ENCODE measurements at regions not wholly inside any gene's neighbourhood (a gene's known extent, or its start where the extent isn't known, plus 50 kb on each side); places are given as distances from the start of the nearest gene placed in this dataset.

- DNase-seq: no peak
Measured at GRCh38 chr1:69376408-69376807, 191.3 kb upstream of the LRRC7 start.

- DNase-seq: no peak
Measured at GRCh38 chr1:69377507-69377906, 190.2 kb upstream of the LRRC7 start.

GRCh38 chr1:69388044-69388443, 179.7 kb upstream of the LRRC7 start:
- DNase-seq: no peak

- no peak for DNase-seq
Measured at GRCh38 chr1:69400128-69400527, 167.6 kb upstream of the LRRC7 start.

- DNase-seq: peak; percentile 58
Measured at GRCh38 chr1:69401879-69402278, 165.8 kb upstream of the LRRC7 start.

GRCh38 chr1:69403756-69404320, 163.9 kb upstream of the LRRC7 start:
- peak; percentile 59 for DNase-seq

GRCh38 chr1:69404486-69404885, 163.2 kb upstream of the LRRC7 start:
- peak; percentile 76 for DNase-seq

GRCh38 chr1:69406244-69406643, 161.5 kb upstream of the LRRC7 start:
- DNase-seq: no peak

- DNase-seq: no peak
Measured at GRCh38 chr1:69409731-69410456, 157.8 kb upstream of the LRRC7 start.

GRCh38 chr1:69410457-69410850, 157.3 kb upstream of the LRRC7 start:
- DNase-seq: no peak

GRCh38 chr1:69410893-69411292, 156.8 kb upstream of the LRRC7 start:
- no peak for DNase-seq

GRCh38 chr1:69411617-69412016, 156.1 kb upstream of the LRRC7 start:
- DNase-seq: no peak

- no peak for DNase-seq
Measured at GRCh38 chr1:69413129-69413528, 154.6 kb upstream of the LRRC7 start.

GRCh38 chr1:69414574-69414973, 153.1 kb upstream of the LRRC7 start:
- no peak for DNase-seq

GRCh38 chr1:69421286-69421685, 146.4 kb upstream of the LRRC7 start:
- DNase-seq: peak; percentile 78

GRCh38 chr1:69425871-69426270, 141.9 kb upstream of the LRRC7 start:
- no peak for DNase-seq

- DNase-seq: no peak
Measured at GRCh38 chr1:69426401-69426800, 141.3 kb upstream of the LRRC7 start.

- DNase-seq: peak; percentile 23
Measured at GRCh38 chr1:69433073-69433472, 134.6 kb upstream of the LRRC7 start.

- DNase-seq: no peak
Measured at GRCh38 chr1:69436151-69436550, 131.6 kb upstream of the LRRC7 start.

- DNase-seq: no peak
Measured at GRCh38 chr1:69438056-69438795, 129.5 kb upstream of the LRRC7 start.

- DNase-seq: peak; percentile 55
Measured at GRCh38 chr1:69441496-69441895, 126.2 kb upstream of the LRRC7 start.

- DNase-seq: no peak
Measured at GRCh38 chr1:69451196-69451595, 116.5 kb upstream of the LRRC7 start.

- no peak for DNase-seq
Measured at GRCh38 chr1:69455718-69456117, 112.0 kb upstream of the LRRC7 start.

GRCh38 chr1:69459244-69459643, 108.5 kb upstream of the LRRC7 start:
- no peak for DNase-seq
